CD4-positive, alpha-beta T cell treated with Interleukin-15 for 4 hours (primary cell): ENCODE measurements at regions not wholly inside any gene's neighbourhood (a gene's known extent, or its start where the extent isn't known, plus 50 kb on each side); places are given as distances from the start of the nearest gene placed in this dataset.
"Not testable (repeated sequence)": the region's sequence is repeated elsewhere in the genome, so short reads cannot be mapped to it uniquely, and the experiment has no call there.

ENCODE experiments used
- DNase-seq: peaks from one replicate; pipeline ENCODE4 v3.0.0-alpha.2; 2020; ENCODE audit warnings: low spot score

DNA sequence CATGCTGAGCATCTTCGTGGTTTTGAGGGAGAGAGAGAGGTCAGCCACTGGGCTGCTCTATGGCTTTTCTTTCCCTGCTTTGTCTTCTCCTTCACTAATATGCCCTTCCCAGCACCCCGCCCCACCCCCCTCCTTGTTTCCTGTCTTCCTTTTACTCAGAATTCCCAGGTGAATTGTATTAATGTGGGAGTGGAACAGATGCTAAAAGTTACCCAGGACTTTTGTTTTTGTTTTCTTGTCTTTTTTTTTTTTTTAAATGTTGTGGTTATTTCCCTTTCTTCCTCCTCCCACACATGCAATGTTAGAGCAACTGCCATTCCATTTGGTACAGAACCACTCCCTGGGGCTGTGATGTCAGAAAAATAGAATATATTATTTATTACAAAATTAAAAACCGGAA, 442.7 kb upstream of the CD180 start:
- DNase-seq, result no peak

DNA sequence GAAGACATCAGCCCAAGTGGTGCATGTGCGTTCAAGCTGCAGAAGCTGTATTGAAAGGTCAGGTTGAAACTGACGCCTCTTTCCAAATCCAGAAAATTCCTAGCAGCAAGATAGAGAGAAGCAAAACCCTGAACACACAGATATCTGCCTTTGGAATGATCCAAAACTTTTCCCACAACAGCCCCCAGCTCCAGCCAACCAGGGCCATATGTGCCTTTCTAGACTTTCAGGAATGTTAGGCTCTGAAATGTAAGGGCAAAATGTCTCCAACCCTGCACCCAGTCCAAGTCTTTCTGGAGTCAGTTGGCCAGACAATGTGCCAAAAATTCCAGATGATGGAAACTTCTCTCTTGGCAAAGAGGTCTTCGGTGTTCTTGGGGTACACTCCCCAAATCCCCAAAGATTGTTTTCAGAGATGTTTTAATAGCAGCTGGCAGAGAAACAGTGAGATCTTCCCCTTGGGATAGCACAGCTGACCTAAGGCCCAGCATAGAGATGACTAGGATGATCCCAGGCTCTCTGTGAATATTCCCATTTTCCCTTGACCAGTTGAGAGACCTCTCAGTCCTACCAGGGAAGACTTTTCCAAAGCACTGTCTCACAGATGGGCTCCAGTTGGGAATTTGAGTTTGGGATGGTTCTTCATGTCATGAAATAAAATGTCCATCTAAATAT, 440.4 kb upstream of the CD180 start:
- DNase-seq, result no peak

DNA sequence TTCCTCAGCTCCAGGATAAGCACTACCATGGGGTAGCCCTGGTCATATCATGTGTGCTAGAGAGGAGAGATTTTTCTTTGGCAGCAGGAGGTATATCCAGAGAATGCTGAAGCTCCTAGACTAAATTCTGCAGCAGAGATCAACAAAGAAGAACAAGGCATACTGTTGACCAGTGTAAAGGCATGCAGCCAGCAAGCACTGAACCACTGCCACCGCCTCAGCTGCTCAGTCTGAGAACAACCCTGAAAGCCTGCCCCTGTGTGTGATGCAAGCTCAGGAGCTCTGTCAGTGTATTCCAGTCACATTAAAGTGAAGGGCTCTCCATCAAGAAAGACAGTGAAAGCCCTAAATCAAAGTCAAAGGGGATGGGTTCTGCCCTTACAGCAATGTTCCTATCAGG, 439.5 kb upstream of the CD180 start:
- DNase-seq, result no peak

DNA sequence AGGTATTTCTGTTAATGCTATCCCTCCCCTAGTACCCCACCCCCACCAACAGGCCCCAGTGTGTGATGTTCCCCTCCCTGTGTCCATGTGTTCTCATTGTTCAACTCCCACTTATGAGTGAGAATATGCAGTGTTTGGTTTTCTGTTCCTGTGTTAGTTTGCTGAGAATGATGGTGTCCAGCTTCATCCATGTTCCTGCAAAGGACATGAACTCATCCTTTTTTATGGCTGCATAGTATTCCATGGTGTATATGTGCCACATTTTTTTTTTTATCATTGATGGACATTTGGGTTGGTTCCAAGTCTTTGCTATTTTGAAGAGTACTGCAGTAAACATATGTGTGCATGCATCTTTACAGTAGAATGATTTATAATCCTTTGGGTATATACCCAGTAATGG, 430.5 kb upstream of the CD180 start:
- DNase-seq, result not testable (repeated sequence)

DNA sequence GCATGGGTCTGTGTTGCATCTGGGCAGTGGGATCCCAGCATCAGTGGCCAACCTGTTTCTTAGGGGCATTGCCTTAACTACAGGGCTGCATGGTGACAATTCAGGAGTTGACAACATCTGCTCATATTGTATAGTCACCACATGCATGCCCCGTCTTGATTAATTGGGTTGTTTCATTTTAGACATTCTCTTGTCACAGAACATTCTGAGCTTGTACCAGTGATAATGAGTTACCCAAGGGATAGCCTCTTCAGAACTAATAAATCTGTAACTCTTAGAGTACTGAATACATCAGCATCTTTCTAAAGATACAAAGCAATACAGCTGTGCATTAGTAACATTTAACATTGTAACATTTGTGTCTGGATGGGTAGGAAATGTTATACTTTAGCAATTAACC, 426.5 kb upstream of the CD180 start:
- DNase-seq, result no peak

DNA sequence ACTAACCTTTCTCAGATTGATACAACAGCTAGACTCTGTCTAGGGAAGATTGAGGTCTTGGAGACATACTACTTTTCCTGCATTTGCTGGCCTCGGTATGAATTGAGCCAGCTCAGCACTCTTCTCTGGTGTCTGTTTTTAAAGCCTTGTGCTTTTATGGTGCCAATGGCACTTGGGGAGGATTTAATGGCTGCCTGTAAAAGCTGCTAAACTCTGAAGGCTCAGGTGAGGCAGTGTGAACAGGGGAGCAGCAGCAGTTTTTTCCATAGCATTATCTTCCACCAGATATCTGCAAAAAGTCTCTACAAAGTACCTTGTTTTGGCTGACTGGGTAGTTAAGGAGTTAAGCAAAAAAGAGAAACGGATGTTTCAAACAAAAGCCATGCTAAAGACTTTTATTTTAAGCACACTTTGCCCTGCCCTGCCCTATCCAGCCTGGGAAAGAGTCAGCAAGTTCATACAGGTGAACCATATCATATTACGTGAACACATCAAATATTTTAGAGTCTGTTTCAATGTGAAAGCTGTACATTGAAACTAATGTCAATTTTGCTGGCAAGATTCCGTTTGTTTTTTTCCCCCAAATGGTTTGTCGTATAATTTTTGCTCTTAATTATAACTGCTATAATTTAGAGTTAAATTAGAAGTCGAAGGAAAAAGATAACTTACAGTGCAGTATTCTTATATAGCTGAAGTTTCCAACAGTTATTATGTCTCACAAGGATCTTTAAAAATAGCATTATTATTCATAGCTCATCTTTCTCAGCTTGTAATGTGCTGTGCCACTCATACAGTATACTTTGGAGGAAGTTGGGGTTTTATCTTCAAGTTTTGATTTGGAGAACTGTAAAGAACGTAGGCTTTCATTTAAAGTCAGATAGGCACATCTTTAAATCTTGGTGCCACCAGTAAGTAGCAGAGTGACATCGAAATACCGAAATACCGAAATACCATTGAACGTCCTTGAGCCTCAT, 424.1 kb upstream of the CD180 start:
- no peak for DNase-seq

DNA sequence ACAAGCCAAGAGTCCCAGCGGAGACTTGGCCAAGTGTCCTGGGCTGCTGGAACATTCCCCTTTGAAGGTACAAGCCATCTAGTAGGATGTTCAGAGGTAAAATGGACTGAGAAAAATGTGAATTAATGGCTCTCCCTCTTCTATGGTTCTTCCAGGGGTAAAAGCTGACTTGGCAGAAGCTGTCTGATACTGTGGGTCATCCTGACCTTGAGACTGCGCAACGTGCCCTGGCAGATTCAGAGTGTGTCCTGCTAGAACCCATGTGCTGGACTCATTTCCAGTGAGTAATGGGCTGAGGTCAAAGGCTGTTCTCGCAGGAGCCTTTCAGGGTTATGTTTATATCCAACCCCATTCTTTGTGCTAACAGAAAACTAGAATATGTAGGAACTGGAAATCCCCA, 423.0 kb upstream of the CD180 start:
- no peak for DNase-seq

DNA sequence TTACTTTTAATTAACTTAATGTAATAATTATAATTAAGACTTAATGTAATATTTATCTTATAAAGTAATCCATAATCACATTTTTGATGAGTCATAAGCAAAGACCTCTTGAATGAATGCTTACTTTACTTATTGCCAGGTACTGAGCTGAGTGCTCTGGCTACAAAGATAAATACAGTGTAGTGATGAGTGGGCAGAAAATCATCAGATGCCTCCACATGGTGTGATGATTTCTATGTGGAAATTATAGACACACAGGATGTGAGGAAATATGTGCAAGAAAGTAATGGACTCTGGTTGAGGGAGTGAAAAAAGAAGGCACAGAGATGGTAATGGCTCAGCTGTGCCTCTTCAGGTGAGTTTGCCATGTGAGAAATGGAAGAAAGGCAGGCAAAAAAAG, 422.6 kb upstream of the CD180 start:
- DNase-seq, result no peak

DNA sequence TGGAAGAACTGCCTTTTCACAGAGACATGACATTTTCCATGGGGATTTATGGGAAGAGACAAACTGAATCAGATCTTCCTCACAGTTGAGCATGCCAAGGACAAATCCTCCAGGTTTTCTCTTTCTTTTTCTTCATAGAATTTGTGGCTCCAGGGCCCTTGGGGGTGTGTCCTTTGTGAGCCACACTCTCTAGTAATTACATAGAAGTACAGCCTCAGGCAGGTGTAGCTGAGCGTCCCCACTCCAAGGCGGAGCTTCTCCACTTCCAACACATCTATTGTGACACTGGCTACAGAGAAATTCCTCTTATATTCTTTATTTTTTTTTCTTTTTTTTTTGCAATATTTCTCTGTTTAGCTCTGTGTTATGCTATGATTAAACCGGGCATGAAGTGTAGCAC, 420.5 kb upstream of the CD180 start:
- DNase-seq, result no peak

DNA sequence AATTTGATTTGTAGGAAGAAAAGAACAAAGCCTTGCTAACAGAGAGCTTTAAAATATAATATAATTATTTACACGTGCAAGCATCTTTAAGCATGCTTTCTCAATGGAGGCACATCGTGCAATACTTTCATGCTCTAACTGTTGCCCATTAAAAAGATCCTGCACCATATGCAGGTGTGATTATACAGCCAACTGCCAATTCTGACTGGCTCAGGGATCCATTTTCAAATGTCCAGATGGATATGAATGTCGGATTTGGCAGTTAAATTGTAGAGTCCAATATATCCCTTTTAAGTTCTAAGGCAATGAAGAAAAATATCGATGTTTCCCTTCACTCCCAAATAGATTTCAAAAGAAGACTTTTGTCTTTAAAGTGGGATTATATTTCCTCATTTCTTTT, 416.4 kb upstream of the CD180 start:
- no peak for DNase-seq

DNA sequence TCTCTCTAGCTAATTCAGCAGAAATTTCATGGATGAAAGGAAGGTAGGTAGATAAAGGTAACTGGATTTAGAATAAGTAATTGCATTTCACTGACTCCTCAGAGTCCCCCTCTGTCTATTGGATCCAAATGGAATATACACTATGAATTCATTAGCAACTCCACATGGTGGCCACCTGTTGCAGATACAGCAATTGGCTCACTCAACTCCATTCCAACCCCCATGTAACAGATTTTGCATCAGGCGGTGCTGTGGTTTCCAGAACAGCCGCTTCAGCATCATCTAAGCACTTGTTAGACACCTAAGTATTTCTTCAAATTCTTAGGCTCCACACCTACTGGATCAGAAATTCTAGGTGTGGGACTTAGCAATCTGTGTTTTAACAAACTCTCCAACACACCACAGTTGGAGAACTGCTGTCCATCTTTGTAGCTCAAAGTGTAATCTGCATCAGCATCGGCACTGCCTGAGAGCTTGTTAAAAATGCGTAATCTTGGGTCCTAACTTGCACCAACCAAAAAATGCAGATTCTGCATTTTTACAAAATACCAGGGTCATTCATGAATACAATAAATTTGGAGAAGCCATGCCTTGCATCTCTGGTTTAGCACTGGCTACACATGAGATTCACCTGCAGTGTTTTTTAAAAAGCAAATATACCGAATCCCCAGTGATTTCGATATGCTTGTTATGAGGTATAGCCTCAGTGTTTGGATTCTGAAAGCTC, 413.8 kb upstream of the CD180 start:
- DNase-seq, result no peak

DNA sequence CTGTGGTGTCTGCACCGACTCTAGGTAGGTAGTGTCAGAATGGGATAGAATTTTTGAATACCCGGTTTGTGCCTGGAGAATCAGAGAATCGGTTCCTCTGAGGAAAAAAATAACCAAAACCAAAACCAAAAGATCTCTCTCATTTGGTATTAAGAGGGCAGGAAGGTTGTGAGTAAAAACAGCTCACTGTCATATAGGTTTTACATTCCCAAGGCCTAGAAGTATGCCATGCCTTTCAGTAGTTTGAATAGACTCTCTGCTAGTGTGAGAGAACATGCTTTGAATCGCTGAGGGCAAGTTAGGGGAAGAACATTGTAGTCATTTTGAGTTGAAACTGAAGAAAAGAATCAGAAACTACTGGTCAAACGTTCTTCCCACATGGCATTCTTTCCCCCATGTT, 411.4 kb upstream of the CD180 start:
- no peak for DNase-seq

DNA sequence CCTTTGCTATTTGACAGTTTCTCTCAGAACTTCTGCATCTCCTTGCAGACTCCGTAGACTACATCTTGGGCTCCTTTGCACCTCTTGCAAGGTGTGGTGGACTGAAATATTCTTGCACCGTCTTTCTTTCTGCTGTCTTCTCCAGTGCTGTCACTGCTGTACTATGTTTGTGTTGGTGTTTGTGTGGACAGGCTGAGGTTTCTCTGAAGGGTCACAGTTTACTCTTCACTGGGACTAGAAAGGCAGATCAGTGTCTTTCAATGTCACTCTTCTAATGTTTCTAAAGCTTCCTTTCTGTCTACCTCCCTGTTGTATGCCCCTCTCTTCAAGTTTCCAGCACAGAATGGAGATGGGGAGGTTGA, 410.0 kb upstream of the CD180 start:
- DNase-seq, result no peak

DNA sequence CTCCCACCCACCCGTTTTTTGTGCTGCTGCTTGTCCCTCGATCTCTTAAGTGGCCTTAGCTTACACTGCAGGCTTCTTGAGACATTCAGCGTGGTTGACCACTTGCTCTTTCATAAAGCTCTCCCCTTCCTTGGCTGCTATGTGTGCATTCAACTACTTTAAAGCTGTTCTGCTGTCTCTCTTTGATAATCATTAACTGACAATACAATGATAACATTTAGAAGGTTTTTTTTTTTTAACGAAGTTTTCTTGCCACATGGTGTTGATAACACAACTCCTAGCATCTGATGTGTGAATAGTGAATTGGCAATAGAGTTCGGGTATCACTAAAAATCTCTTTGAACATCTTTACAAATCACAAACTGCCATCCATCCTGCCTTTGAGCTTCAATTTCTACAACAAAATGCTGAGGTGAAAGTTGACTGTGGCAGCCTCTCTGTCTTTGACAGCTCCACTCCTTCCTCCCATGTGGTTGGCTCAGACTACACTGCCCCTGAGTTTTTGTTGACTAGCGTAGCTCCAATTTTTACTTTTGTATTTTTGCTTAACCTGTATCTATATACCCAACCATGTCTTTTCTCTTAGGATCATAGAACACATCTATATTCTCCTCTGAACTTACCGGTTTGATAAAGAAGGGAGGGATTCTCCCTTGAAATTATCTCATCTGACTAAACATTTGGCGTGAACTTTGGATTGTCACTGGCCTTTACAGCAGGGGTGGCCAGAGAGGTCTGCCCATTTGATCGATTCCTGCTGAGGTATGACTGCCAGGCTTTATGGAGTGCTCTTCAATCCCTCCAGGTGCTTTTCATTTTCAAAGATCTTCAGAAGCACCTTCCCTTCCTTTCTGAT, 409.4 kb upstream of the CD180 start:
- no peak for DNase-seq

DNA sequence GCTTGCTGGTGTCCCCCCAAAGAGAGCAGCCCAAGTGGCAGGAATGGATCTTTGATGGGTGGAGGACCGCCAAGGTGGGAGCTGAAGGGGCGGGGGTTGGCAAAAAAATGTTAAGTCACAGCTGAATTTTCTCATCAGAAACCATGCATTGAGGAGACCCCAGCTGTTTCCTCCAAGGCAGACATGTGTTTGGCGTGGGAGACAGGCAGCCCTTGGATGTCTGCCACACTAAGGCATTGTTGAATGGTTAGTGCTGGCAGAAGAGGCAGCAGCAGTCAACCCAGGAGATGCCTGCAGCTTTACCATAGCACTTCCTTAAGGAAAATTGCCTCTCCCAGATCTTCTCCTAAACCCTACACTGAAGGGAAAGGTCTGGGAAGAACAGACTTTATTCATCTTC, 394.9 kb upstream of the CD180 start:
- DNase-seq, result no peak

DNA sequence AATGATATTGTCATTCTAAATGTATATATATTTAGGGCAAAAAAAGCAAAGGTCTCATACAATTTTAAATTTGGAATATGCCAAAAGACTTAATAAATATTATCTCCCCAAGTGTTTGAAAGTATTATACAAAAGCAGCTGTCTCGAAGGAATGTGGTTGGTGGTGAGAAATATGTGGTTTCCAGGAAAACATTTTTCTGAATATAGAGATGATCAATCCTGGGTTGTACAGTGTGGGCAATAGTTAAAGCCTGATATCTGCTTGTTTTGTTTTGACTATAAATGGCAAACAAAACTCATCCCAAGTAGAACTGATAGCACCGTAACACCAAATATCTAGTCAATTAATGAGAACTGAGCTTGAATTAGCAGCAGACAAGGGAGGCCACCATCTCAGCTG, 391.8 kb upstream of the CD180 start:
- no peak for DNase-seq

DNA sequence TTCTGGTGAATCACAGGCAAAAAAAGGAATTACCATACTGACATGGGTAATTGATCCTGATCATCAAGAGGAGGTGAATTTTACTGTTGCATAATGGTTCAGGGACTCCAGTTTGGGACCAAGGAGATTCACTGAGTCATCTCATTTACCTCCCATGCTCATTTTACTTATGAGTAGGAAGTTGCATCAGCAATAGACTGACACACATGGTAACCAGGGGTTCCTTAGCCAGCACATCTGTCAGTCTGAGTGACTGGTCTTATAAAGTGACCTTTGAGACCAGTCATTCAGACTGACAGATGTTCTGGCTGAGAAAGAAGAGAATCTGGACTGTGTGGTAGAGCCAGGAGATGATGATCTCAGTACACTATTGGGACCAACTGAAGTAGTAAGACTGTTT, 384.6 kb upstream of the CD180 start:
- no peak for DNase-seq

DNA sequence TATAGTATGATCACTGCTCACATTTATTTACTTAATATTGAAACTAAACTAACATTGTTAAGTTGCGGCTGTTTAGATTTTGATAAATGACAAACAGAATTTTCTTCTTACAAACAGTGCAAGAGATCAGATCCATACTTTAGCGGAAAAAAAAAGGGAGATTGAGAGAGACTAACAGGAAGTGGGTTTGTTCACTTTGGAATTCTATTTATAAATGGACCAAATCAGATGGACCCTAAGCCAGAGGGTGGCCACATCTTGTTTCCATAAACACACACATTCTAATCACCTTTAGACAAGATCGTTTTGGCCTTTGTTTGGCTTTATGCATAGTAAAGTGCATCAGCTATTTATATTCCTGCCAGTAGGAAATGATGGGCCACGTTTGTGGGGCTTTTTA, 381.4 kb upstream of the CD180 start:
- no peak for DNase-seq

DNA sequence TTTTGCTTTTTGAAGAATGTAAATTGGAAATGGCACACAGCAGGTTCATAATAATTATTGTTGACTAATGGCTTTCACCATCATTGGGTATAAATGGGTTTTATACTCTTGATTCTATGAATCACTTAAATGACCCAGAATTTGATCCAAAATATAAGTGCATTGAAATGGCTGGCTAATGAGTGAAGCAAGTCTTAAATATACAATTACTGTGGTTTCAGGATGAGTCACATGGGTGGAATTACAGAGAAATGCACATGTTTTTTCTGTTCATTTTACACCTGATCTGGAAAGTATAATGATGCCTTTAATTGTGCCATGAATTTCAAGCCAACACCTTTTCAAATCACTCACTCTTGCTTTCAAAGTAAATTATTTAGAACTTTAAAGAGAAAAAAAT, 380.8 kb upstream of the CD180 start:
- DNase-seq, result no peak

DNA sequence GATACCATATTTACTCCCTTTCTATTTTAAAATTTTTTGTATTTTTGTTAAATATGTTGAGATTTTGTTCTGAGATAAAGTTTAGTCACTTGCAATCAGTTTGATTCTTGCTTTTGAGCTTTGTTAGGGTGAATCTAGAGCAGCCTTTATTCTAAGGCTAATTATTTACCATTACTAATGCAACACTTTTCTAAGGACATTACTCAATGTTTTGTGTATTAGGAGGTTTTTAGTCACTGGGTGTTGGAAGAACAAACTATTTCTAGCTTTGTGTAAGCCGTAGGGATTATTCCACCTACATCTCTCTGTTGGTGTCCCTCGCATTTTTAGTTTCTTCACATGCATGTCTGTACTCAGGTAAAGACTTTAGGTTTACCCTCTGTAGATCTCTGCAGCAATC, 379.5 kb upstream of the CD180 start:
- no peak for DNase-seq

DNA sequence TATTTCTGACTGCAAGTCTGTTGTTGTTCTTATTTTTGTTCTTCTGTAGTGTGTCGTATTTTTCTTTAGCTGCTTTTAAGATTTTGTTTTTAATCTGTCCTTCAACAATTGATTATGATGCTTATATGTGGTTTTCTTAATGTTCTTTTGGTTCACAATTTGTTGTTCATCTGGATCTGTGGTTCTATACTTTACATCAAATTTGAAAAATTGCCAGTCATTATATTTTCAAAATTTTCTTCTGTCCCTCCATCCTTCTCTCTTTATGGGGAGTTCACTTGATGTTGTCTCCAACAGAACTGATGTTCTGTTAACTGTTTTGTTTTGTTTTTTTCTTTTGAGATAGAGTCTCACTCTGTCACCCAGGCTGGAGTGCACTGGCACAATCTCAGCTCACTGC, 378.5 kb upstream of the CD180 start:
- no peak for DNase-seq
